ENCODE measurements at regions not wholly inside any gene's neighbourhood (a gene's known extent, or its start where the extent isn't known, plus 50 kb on each side); places are given as distances from the start of the nearest gene placed in this dataset.

DNA sequence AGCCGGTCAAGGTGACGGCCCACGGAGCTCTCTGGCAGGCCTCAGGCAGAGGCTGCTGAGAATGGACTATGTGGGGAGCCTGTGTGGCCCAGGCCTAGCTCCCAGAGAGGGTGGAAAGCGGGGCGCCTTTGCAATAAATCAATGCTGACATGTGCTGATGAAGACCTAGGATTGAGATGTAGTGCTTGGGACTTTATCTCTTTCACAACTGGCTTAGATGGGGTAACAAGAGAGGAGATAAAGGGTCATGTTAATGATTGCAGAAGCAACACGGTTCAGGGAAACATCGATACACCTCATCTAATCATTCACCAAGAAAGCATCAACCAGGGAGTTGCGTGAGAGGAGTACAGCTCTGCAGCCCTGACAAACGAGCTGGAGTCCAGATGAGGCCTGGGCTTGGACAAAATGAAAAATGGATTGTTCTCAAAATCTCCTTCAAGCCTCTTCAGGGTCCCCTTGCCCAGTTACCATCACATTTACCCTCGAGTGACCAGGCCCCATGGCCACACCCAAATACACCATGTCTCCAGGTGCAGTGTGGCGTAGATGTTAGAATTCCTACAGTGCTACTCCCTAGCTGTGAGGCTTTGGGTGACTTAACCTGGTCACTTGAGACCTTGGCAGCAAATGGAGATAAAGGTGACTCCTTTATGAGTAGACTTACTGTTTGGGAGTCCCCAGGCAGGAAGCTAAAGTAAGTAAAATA, 146.4 kb upstream of the LIPC start:
- in situ Hi-C loops (cut with MboI; ENCODE audit: low sequenced_read_pairs, unreplicated experiment), result no loop called here
- no peak for DNase-seq (ENCODE audit: low spot score)
- TF ChIP-seq, protein P1, sequence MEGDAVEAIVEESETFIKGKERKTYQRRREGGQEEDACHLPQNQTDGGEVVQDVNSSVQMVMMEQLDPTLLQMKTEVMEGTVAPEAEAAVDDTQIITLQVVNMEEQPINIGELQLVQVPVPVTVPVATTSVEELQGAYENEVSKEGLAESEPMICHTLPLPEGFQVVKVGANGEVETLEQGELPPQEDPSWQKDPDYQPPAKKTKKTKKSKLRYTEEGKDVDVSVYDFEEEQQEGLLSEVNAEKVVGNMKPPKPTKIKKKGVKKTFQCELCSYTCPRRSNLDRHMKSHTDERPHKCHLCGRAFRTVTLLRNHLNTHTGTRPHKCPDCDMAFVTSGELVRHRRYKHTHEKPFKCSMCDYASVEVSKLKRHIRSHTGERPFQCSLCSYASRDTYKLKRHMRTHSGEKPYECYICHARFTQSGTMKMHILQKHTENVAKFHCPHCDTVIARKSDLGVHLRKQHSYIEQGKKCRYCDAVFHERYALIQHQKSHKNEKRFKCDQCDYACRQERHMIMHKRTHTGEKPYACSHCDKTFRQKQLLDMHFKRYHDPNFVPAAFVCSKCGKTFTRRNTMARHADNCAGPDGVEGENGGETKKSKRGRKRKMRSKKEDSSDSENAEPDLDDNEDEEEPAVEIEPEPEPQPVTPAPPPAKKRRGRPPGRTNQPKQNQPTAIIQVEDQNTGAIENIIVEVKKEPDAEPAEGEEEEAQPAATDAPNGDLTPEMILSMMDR (IDR thresholded peaks at IDR 0.05; ENCODE audit: borderline replicate concordance, control extremely low read depth, extremely low read depth, insufficient read depth, missing control alignments), result no peak

DNA sequence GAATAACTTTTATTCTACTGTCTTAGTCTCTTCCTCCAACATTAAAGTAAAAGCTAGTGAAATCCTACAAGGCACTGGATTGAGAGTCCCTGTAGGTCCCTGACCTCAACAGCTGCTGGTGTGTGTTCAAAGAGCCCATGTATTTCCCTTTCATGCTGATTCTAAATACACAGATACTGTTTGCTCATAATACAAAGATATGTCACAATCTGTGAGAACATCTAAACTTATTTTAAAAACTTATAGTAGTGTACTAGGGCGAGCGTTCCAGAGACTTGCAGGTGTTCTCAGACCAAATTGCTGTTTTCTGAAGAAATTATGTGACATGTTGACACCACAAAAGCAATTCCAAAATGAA, 145.9 kb upstream of the LIPC start:
- no peak for DNase-seq (ENCODE audit: low spot score)
- TF ChIP-seq, protein P1 (IDR thresholded peaks at IDR 0.05; ENCODE audit: borderline replicate concordance, control extremely low read depth, extremely low read depth, insufficient read depth, missing control alignments), result no peak
- in situ Hi-C loops (cut with MboI; ENCODE audit: low sequenced_read_pairs, unreplicated experiment), result no loop called here

DNA sequence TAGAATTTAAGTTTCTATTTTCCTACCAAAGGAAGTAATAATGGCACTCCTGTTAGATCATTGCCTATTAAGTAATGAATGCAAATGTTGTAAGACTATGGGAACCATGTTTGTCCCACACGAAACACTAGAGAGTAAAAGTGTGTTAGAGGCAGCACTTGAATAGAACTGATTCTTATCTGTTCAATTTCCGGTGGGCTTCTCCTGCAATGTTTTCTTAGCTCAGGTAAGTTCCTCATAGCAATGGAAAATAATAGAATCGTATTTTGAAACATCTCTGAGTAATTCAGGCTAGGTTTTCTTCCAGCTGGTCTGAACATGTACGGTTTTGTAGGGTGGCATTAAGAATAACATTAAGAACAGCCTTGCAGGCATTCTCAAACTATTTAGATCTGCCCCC, 145.3 kb upstream of the LIPC start:
- TF ChIP-seq, protein P1 (IDR thresholded peaks at IDR 0.05; ENCODE audit: borderline replicate concordance, control extremely low read depth, extremely low read depth, insufficient read depth, missing control alignments), result no peak
- in situ Hi-C loops (cut with MboI; ENCODE audit: low sequenced_read_pairs, unreplicated experiment), result no loop called here
- DNase-seq (ENCODE audit: low spot score), result no peak

DNA sequence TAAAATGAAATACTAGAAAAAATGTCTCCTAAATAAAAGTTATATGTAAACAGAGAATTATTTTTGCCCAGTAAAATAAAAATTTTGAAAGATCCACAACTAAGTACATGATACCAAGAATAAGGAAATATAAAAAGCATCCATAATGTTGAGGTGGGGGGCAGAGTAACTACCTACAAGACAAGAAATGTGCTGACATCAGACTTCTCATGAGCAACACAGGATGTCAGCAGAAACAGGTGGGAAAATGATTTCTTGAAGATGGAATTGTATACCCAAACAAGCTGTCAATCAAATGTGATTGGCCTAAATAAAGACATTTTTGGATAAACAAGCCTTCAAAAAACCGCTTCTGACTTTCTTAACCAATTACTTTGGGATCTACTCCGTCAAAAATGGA, 143.9 kb upstream of the LIPC start:
- in situ Hi-C loops (cut with MboI; ENCODE audit: low sequenced_read_pairs, unreplicated experiment), result no loop called here
- DNase-seq (ENCODE audit: low spot score), result no peak
- TF ChIP-seq, protein P1 (IDR thresholded peaks at IDR 0.05; ENCODE audit: borderline replicate concordance, control extremely low read depth, extremely low read depth, insufficient read depth, missing control alignments), result no peak

DNA sequence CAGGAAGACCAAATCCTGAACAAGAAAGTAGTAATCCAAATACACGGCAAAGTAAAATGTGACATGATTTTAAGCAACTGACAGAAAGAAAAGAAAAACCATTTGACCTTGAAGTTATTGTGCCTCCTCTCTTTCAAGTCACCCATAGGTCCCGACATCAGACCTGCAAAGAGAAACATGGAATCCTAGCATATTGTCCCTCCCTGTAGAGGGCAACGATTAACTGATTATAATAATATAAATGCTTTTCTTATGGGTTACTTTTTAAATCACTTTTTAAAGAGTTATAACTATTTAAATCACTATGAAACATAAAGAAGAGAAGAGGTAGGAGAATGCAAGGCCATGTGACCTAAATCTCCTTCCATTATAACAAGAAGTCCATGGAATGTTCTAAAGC, 143.2 kb upstream of the LIPC start:
- TF ChIP-seq, protein P1 (IDR thresholded peaks at IDR 0.05; ENCODE audit: borderline replicate concordance, control extremely low read depth, extremely low read depth, insufficient read depth, missing control alignments), result no peak
- in situ Hi-C loops (cut with MboI; ENCODE audit: low sequenced_read_pairs, unreplicated experiment), result no loop called here
- no peak for DNase-seq (ENCODE audit: low spot score)

DNA sequence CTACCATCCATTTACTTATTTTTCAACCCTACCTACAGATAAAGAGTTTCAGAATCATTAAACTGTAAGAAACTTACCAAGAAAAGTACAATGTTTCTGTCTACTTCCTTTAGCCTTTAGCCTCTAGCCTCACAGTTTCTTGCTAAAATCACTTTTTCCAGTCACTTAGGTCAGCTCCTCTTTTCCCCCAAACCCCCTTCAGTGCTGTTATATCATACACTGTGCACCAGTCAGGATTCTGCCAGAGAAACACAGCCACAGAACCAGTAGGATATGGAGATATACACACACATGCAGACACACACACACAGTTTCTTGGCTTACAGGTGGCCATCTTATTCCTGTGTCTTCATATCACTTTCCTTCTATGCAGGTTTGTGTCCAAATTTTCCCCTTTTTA, 139.9 kb upstream of the LIPC start:
- in situ Hi-C loops (cut with MboI; ENCODE audit: low sequenced_read_pairs, unreplicated experiment), result no loop called here

More for the DNA sequence above, 139.9 kb upstream of the LIPC start:
- no peak for DNase-seq (ENCODE audit: low spot score)
- TF ChIP-seq, protein P1 (IDR thresholded peaks at IDR 0.05; ENCODE audit: borderline replicate concordance, control extremely low read depth, extremely low read depth, insufficient read depth, missing control alignments), result no peak
